HEK293 (cell line): ENCODE measurements at regions not wholly inside any gene's neighbourhood (a gene's known extent, or its start where the extent isn't known, plus 50 kb on each side); places are given as distances from the start of the nearest gene placed in this dataset.

Experiments
- MZF1 ChIP-seq: fragments of 450-650 bp; formaldehyde crosslinking; IDR thresholded peaks from 2 replicates; pipeline ENCODE4 v1.5.1; 2017; ENCODE audit warnings: missing biosample characterization, missing genetic modification characterization, borderline replicate concordance
- ZFP37 ChIP-seq: fragments of 450-650 bp; formaldehyde crosslinking; IDR thresholded peaks from 2 replicates; pipeline ENCODE4 v1.5.1; 2016; ENCODE audit warnings: missing biosample characterization, missing genetic modification characterization
- ZIC2 ChIP-seq: fragments of 450-650 bp; formaldehyde crosslinking; IDR thresholded peaks from 2 replicates; pipeline ENCODE4 v1.5.1; 2016; ENCODE audit warnings: missing biosample characterization, missing genetic modification characterization
- ZNF157 ChIP-seq: fragments of 450-650 bp; formaldehyde crosslinking; IDR thresholded peaks from 2 replicates; pipeline ENCODE4 v1.5.1; 2016; ENCODE audit warnings: missing biosample characterization, missing genetic modification characterization
- ZNF2 ChIP-seq: fragments of 450-650 bp; formaldehyde crosslinking; IDR thresholded peaks from 2 replicates; pipeline ENCODE4 v1.5.1; 2016; ENCODE audit warnings: missing biosample characterization, missing genetic modification characterization
- ZNF221 ChIP-seq: fragments of 450-650 bp; formaldehyde crosslinking; IDR thresholded peaks from 2 replicates; pipeline ENCODE4 v1.5.1; 2017; ENCODE audit warnings: missing biosample characterization, missing genetic modification characterization, borderline replicate concordance
- ZNF626 ChIP-seq: fragments of 450-650 bp; sonication (Bioruptor Pico); formaldehyde crosslinking; IDR thresholded peaks from 2 replicates; pipeline ENCODE4 v1.5.1; 2018; ENCODE audit warnings: missing biosample characterization, missing genetic modification characterization, inconsistent platforms
- ZNF747 ChIP-seq: fragments of 450-650 bp; formaldehyde crosslinking; IDR thresholded peaks from 2 replicates; pipeline ENCODE4 v1.5.1; 2016; ENCODE audit warnings: missing biosample characterization, missing genetic modification characterization
- TF ChIP-seq, protein P1 (sequence below): fragments of 450-650 bp; formaldehyde crosslinking; IDR thresholded peaks from 2 replicates; pipeline ENCODE4 v1.5.1; 2016; ENCODE audit warnings: missing biosample characterization, missing genetic modification characterization

DNA sequence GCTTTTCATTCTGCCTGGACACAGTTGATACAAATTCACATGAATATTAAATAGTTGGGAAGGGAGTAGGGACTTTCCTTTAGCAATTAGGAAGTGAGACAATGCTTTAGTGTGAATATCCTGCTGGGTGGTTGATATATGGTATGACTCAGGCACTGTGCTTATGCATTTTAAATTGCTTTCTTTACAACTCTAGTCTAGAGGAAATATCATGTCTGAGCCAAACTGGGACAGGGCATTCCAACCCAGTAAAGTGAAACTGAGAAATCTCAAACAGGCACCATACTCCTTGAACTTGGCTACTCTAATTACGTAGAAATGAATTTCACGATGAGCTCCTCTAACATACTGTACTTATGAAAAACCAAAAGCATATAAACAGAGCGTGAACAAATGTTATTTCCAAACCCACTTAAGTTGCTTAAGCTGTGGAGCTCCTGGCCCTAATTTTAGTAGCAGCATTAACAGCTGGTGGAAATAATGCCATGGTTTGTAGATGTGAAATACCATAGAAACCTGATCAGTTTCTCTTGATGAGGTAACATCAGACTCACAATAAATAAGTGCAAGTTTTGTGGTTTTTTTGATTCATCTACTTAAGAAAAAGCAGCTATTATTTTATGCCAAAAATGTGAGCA is 242.9 kb upstream of the GK2 start:
- no peak for TF ChIP-seq ZNF221 (tag by site-specific recombination)
- TF ChIP-seq ZNF626 (tag by site-specific recombination), result no peak
- TF ChIP-seq MZF1 (tag by site-specific recombination), result no peak
- no peak for TF ChIP-seq ZNF2 (tag by site-specific recombination)
- TF ChIP-seq ZNF157 (tag by site-specific recombination), result no peak
- no peak for TF ChIP-seq ZFP37 (tag by site-specific recombination)
- TF ChIP-seq ZNF747, result no peak
- TF ChIP-seq, protein P1, sequence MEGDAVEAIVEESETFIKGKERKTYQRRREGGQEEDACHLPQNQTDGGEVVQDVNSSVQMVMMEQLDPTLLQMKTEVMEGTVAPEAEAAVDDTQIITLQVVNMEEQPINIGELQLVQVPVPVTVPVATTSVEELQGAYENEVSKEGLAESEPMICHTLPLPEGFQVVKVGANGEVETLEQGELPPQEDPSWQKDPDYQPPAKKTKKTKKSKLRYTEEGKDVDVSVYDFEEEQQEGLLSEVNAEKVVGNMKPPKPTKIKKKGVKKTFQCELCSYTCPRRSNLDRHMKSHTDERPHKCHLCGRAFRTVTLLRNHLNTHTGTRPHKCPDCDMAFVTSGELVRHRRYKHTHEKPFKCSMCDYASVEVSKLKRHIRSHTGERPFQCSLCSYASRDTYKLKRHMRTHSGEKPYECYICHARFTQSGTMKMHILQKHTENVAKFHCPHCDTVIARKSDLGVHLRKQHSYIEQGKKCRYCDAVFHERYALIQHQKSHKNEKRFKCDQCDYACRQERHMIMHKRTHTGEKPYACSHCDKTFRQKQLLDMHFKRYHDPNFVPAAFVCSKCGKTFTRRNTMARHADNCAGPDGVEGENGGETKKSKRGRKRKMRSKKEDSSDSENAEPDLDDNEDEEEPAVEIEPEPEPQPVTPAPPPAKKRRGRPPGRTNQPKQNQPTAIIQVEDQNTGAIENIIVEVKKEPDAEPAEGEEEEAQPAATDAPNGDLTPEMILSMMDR (tag by site-specific recombination), result no peak
- TF ChIP-seq ZIC2 (tag by site-specific recombination), result no peak
